Progenitor cell of endocrine pancreas (in vitro differentiated cells): ENCODE measurements at regions not wholly inside any gene's neighbourhood (a gene's known extent, or its start where the extent isn't known, plus 50 kb on each side); places are given as distances from the start of the nearest gene placed in this dataset.

ENCODE experiments used
- DNase-seq: peaks from one replicate; pipeline ENCODE4 v3.0.0; 2021; ENCODE audit warnings: low spot score; ENCODE audit not compliant: unreplicated experiment
- H3K27ac Mint-ChIP-seq: 2 replicates; pipeline ENCODE4 v1.8.0; 2021; ENCODE audit warnings: mild to moderate bottlenecking, moderate library complexity, mixed read lengths
- H3K27me3 Mint-ChIP-seq: 2 replicates; pipeline ENCODE4 v1.8.0; 2021; ENCODE audit warnings: mixed read lengths
- H3K36me3 Mint-ChIP-seq: 2 replicates; pipeline ENCODE4 v1.8.0; 2022; ENCODE audit warnings: mixed read lengths; ENCODE audit not compliant: insufficient read depth
- H3K4me1 Mint-ChIP-seq: 2 replicates; pipeline ENCODE4 v1.8.0; 2021; ENCODE audit warnings: low read depth, mixed read lengths
- H3K4me3 Mint-ChIP-seq: 2 replicates; pipeline ENCODE4 v1.8.0; 2021; ENCODE audit warnings: low read depth, mild to moderate bottlenecking, moderate library complexity, mixed read lengths
- H3K9me3 Mint-ChIP-seq: 2 replicates; pipeline ENCODE4 v1.8.0; 2021; ENCODE audit warnings: low read depth, mixed read lengths
- CTCF ChIP-seq: fragments of 200-600 bp; sonication (generic); IDR thresholded peaks from one replicate; pipeline ENCODE4 v1.5.0; 2021; ENCODE audit warnings: antibody characterized with exemption, mild to moderate bottlenecking; ENCODE audit not compliant: unreplicated experiment

GRCh38 chr5:155591273-155591672 lies 577.7 kb downstream of the KIF4B start:
- Mint-ChIP-seq H3K9me3 (no peaks in the 10 kb centered on the region), H3K4me1 (no peaks in the 10 kb centered on the region), H3K27ac (no peak overlapping the region), H3K27me3 (no peaks in the 10 kb centered on the region), H3K36me3 (no peaks in the 10 kb centered on the region), H3K4me3 (no peak overlapping the region)
- TF ChIP-seq CTCF: no peak
- DNase-seq: no peak

- Mint-ChIP-seq H3K27ac (no peak overlapping the region), H3K9me3 (no peaks in the 10 kb centered on the region), H3K36me3 (no peaks in the 10 kb centered on the region), H3K27me3 (no peaks in the 10 kb centered on the region), H3K4me3 (no peak overlapping the region), H3K4me1 (no peaks in the 10 kb centered on the region)
- DNase-seq: no peak
- TF ChIP-seq CTCF: no peak
Observed at GRCh38 chr5:155594270-155594669, 580.7 kb downstream of the KIF4B start.

- no peaks in the 10 kb centered on the region for H3K9me3 Mint-ChIP-seq
- TF ChIP-seq CTCF: no peak
- H3K27ac Mint-ChIP-seq: no peak overlapping the region
- H3K36me3 Mint-ChIP-seq: no peaks in the 10 kb centered on the region
- peaks cover under 1% of the 10 kb centered on the region for H3K27me3 Mint-ChIP-seq
- no peak for DNase-seq
- H3K4me3 Mint-ChIP-seq: no peak overlapping the region
- no peaks in the 10 kb centered on the region for H3K4me1 Mint-ChIP-seq
Observed at GRCh38 chr5:155595791-155596190, 582.2 kb downstream of the KIF4B start.

GRCh38 chr5:155598552-155598951 lies 585.0 kb downstream of the KIF4B start:
- no peak for TF ChIP-seq CTCF
- Mint-ChIP-seq H3K4me3 (no peak overlapping the region), H3K27ac (no peak overlapping the region), H3K36me3 (no peaks in the 10 kb centered on the region), H3K27me3 (peaks cover 4% of the 10 kb centered on the region), H3K9me3 (no peaks in the 10 kb centered on the region), H3K4me1 (no peaks in the 10 kb centered on the region)
- no peak for DNase-seq

GRCh38 chr5:155605920-155606319 lies 592.4 kb downstream of the KIF4B start:
- DNase-seq: no peak
- no peaks in the 10 kb centered on the region for H3K4me1 Mint-ChIP-seq
- no peaks in the 10 kb centered on the region for H3K36me3 Mint-ChIP-seq
- H3K27me3 Mint-ChIP-seq: peaks cover 5% of the 10 kb centered on the region
- TF ChIP-seq CTCF: no peak
- H3K4me3 Mint-ChIP-seq: no peak overlapping the region
- no peak overlapping the region for H3K27ac Mint-ChIP-seq
- H3K9me3 Mint-ChIP-seq: no peaks in the 10 kb centered on the region
